ENCODE measurements at regions not wholly inside any gene's neighbourhood (a gene's known extent, or its start where the extent isn't known, plus 50 kb on each side); places are given as distances from the start of the nearest gene placed in this dataset.

- H3K4me3 ChIP-seq (ENCODE audit: severe bottlenecking), result no peak overlapping the region
- DNase-seq (ENCODE audit: low spot score), result no peak
- H3K4me1 ChIP-seq (ENCODE audit: insufficient read depth, poor library complexity, severe bottlenecking), result no peaks in the 10 kb centered on the region
- ATAC-seq (ENCODE audit: low read depth), result no peak
- no peaks in the 10 kb centered on the region for H3K9me3 ChIP-seq (ENCODE audit: severe bottlenecking)
- H3K36me3 ChIP-seq (ENCODE audit: low read depth), result no peaks in the 10 kb centered on the region
- H3K27me3 ChIP-seq (ENCODE audit: insufficient read depth, poor library complexity, severe bottlenecking), result no peaks in the 10 kb centered on the region
- TF ChIP-seq CTCF (IDR thresholded peaks at IDR 0.05; ENCODE audit: poor library complexity, severe bottlenecking), result no peak
- no peak overlapping the region for H3K27ac ChIP-seq (ENCODE audit: poor library complexity, severe bottlenecking)
Measured at GRCh38 chr1:113244112-113244820, 146.0 kb upstream of the MAGI3 start.

GRCh38 chr1:113245252-113245651 lies 145.1 kb upstream of the MAGI3 start:
- TF ChIP-seq CTCF (IDR thresholded peaks at IDR 0.05; ENCODE audit: poor library complexity, severe bottlenecking), result no peak
- Histone ChIP-seq H3K9me3 (ENCODE audit: severe bottlenecking) (no peaks in the 10 kb centered on the region), H3K4me3 (ENCODE audit: severe bottlenecking) (no peak overlapping the region), H3K27me3 (ENCODE audit: insufficient read depth, poor library complexity, severe bottlenecking) (no peaks in the 10 kb centered on the region), H3K36me3 (ENCODE audit: low read depth) (no peaks in the 10 kb centered on the region), H3K27ac (ENCODE audit: poor library complexity, severe bottlenecking) (no peak overlapping the region), H3K4me1 (ENCODE audit: insufficient read depth, poor library complexity, severe bottlenecking) (no peaks in the 10 kb centered on the region)
- DNase-seq (ENCODE audit: low spot score) (no peak), ATAC-seq (ENCODE audit: low read depth) (no peak)

GRCh38 chr1:113246929-113247328 lies 143.4 kb upstream of the MAGI3 start:
- H3K4me3 ChIP-seq (ENCODE audit: severe bottlenecking), result no peak overlapping the region
- H3K9me3 ChIP-seq (ENCODE audit: severe bottlenecking), result no peaks in the 10 kb centered on the region
- H3K4me1 ChIP-seq (ENCODE audit: insufficient read depth, poor library complexity, severe bottlenecking), result no peaks in the 10 kb centered on the region
- no peak overlapping the region for H3K27ac ChIP-seq (ENCODE audit: poor library complexity, severe bottlenecking)
- no peak for ATAC-seq (ENCODE audit: low read depth)
- DNase-seq (ENCODE audit: low spot score), result no peak
- H3K27me3 ChIP-seq (ENCODE audit: insufficient read depth, poor library complexity, severe bottlenecking), result no peaks in the 10 kb centered on the region
- no peaks in the 10 kb centered on the region for H3K36me3 ChIP-seq (ENCODE audit: low read depth)
- no peak for TF ChIP-seq CTCF (IDR thresholded peaks at IDR 0.05; ENCODE audit: poor library complexity, severe bottlenecking)

GRCh38 chr1:113247355-113247754 lies 143.0 kb upstream of the MAGI3 start:
- Histone ChIP-seq H3K27ac (ENCODE audit: poor library complexity, severe bottlenecking) (no peak overlapping the region), H3K4me1 (ENCODE audit: insufficient read depth, poor library complexity, severe bottlenecking) (no peaks in the 10 kb centered on the region), H3K4me3 (ENCODE audit: severe bottlenecking) (no peak overlapping the region), H3K36me3 (ENCODE audit: low read depth) (no peaks in the 10 kb centered on the region), H3K9me3 (ENCODE audit: severe bottlenecking) (no peaks in the 10 kb centered on the region), H3K27me3 (ENCODE audit: insufficient read depth, poor library complexity, severe bottlenecking) (no peaks in the 10 kb centered on the region)
- no peak for DNase-seq (ENCODE audit: low spot score)
- ATAC-seq (ENCODE audit: low read depth), result no peak; the same call in 2 of the 3 replicates
- TF ChIP-seq CTCF (IDR thresholded peaks at IDR 0.05; ENCODE audit: poor library complexity, severe bottlenecking), result no peak

GRCh38 chr1:113247782-113248181 lies 142.5 kb upstream of the MAGI3 start:
- Histone ChIP-seq H3K27ac (ENCODE audit: poor library complexity, severe bottlenecking) (no peak overlapping the region), H3K9me3 (ENCODE audit: severe bottlenecking) (no peaks in the 10 kb centered on the region), H3K27me3 (ENCODE audit: insufficient read depth, poor library complexity, severe bottlenecking) (no peaks in the 10 kb centered on the region), H3K36me3 (ENCODE audit: low read depth) (no peaks in the 10 kb centered on the region), H3K4me3 (ENCODE audit: severe bottlenecking) (no peak overlapping the region), H3K4me1 (ENCODE audit: insufficient read depth, poor library complexity, severe bottlenecking) (no peaks in the 10 kb centered on the region)
- no peak for TF ChIP-seq CTCF (IDR thresholded peaks at IDR 0.05; ENCODE audit: poor library complexity, severe bottlenecking)
- DNase-seq (ENCODE audit: low spot score) (no peak), ATAC-seq (ENCODE audit: low read depth) (no peak)
